ENCODE measurements at regions not wholly inside any gene's neighbourhood (a gene's known extent, or its start where the extent isn't known, plus 50 kb on each side); places are given as distances from the start of the nearest gene placed in this dataset.

DNA sequence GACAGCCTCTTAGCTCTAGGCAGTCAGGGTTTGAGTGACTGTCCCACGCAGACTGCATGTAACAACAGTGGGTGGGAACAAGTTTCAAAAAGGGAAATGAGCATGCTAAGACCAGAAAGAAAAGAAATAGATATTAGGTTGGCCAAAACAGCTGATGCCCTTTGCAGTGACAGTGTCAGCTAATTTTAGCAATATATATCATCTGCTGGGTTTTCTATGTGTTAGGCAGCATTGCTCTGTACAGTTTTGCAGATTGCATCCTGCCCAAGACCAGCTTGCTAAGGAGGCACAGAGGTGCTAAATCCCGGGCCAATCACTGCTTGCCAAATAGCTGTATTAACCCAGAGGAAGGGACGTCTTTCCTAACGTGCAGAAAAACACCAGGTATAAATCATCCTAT, 541.9 kb upstream of the TBX3 start:
- no peak for TF ChIP-seq EZH2 (IDR thresholded peaks at IDR 0.05; ENCODE audit: borderline replicate concordance, low read length)
- TF ChIP-seq, protein P1, sequence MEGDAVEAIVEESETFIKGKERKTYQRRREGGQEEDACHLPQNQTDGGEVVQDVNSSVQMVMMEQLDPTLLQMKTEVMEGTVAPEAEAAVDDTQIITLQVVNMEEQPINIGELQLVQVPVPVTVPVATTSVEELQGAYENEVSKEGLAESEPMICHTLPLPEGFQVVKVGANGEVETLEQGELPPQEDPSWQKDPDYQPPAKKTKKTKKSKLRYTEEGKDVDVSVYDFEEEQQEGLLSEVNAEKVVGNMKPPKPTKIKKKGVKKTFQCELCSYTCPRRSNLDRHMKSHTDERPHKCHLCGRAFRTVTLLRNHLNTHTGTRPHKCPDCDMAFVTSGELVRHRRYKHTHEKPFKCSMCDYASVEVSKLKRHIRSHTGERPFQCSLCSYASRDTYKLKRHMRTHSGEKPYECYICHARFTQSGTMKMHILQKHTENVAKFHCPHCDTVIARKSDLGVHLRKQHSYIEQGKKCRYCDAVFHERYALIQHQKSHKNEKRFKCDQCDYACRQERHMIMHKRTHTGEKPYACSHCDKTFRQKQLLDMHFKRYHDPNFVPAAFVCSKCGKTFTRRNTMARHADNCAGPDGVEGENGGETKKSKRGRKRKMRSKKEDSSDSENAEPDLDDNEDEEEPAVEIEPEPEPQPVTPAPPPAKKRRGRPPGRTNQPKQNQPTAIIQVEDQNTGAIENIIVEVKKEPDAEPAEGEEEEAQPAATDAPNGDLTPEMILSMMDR (IDR thresholded peaks at IDR 0.05; ENCODE audit: low read length) = no peak
- Histone ChIP-seq H3K4me2 (ENCODE audit: low read length) (no peak overlapping the region), H3K4me1 (ENCODE audit: insufficient read depth, low read length, severe bottlenecking) (no peaks in the 10 kb centered on the region), H3K9me2 (ENCODE audit: low read depth, low read length) (no peaks in the 10 kb centered on the region), H3K27me3 (ENCODE audit: insufficient read depth, low read length) (no peaks in the 10 kb centered on the region), H3K36me3 (ENCODE audit: insufficient read depth, low read length) (no peaks in the 10 kb centered on the region), H3K4me3 (ENCODE audit: low read depth, low read length, poor library complexity, severe bottlenecking) (no peak overlapping the region), H4K20me1 (ENCODE audit: insufficient read depth, low read length) (no peaks in the 10 kb centered on the region), H3K79me2 (ENCODE audit: insufficient read depth, low read length) (no peaks in the 10 kb centered on the region), H3K9ac (ENCODE audit: low read length) (no peak overlapping the region), H3K9me3 (ENCODE audit: low read length) (no peaks in the 10 kb centered on the region), H3K27ac (ENCODE audit: low read depth, low read length, poor library complexity, severe bottlenecking) (no peak overlapping the region), H2AFZ (ENCODE audit: low read length) (no peak overlapping the region), H3F3A (ENCODE audit: insufficient read depth, low read length) (no peaks in the 10 kb centered on the region)

DNA sequence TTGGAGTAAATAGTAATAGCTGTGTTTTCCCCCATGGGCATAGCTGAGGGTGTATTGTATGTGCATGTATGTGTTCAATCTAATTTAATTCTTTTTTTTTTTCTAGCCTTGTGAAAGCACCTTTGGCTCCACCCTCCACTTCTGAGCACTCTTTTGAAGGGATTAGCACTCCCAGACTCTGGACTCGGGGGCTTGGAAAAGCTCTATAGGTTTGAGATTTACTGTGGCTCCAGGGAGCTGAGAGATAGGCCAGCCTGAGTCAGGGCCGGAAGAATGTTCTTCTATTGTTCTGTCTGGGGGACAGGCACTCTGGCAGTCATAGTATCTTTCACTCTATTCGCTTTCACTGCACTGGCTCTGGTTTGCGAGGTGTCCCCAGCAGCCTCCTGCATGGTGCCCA, 540.0 kb upstream of the TBX3 start:
- Histone ChIP-seq H3K9me3 (ENCODE audit: low read length) (no peaks in the 10 kb centered on the region), H3K4me1 (ENCODE audit: insufficient read depth, low read length, severe bottlenecking) (no peaks in the 10 kb centered on the region), H2AFZ (ENCODE audit: low read length) (no peak overlapping the region), H3K27me3 (ENCODE audit: insufficient read depth, low read length) (no peaks in the 10 kb centered on the region), H3K4me2 (ENCODE audit: low read length) (no peak overlapping the region), H3K36me3 (ENCODE audit: insufficient read depth, low read length) (no peaks in the 10 kb centered on the region), H3F3A (ENCODE audit: insufficient read depth, low read length) (no peaks in the 10 kb centered on the region), H3K4me3 (ENCODE audit: low read depth, low read length, poor library complexity, severe bottlenecking) (no peak overlapping the region), H3K27ac (ENCODE audit: low read depth, low read length, poor library complexity, severe bottlenecking) (no peak overlapping the region), H3K79me2 (ENCODE audit: insufficient read depth, low read length) (no peaks in the 10 kb centered on the region), H4K20me1 (ENCODE audit: insufficient read depth, low read length) (no peaks in the 10 kb centered on the region), H3K9me2 (ENCODE audit: low read depth, low read length) (no peaks in the 10 kb centered on the region), H3K9ac (ENCODE audit: low read length) (no peak overlapping the region)
- TF ChIP-seq, protein P1 (IDR thresholded peaks at IDR 0.05; ENCODE audit: low read length) = no peak
- no peak for TF ChIP-seq EZH2 (IDR thresholded peaks at IDR 0.05; ENCODE audit: borderline replicate concordance, low read length)

DNA sequence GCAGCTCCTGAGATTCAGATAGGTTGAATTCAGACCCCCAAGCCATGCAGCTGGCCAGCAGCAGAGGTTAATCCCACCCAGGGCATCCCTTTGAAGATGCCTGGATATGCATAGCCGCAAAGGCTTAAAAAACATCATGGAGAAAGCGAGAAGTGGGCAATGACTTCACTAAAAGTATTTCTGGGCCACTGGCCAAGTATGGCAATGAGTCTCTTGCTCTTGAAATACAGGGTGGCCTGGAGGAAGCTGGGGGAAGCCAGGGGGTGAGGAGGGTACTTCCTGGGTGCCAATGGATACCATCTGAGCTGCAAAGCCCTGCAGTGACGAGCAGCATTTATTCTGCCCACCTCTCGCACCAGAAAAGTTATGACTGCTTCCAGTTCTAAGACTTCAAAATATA, 539.3 kb upstream of the TBX3 start:
- Histone ChIP-seq H4K20me1 (ENCODE audit: insufficient read depth, low read length) (no peaks in the 10 kb centered on the region), H3K27me3 (ENCODE audit: insufficient read depth, low read length) (no peaks in the 10 kb centered on the region), H3K27ac (ENCODE audit: low read depth, low read length, poor library complexity, severe bottlenecking) (no peak overlapping the region), H3K4me1 (ENCODE audit: insufficient read depth, low read length, severe bottlenecking) (no peaks in the 10 kb centered on the region), H3K79me2 (ENCODE audit: insufficient read depth, low read length) (no peaks in the 10 kb centered on the region), H3K9me2 (ENCODE audit: low read depth, low read length) (no peaks in the 10 kb centered on the region), H3F3A (ENCODE audit: insufficient read depth, low read length) (no peaks in the 10 kb centered on the region), H3K4me3 (ENCODE audit: low read depth, low read length, poor library complexity, severe bottlenecking) (no peak overlapping the region), H2AFZ (ENCODE audit: low read length) (no peak overlapping the region), H3K4me2 (ENCODE audit: low read length) (no peak overlapping the region), H3K9ac (ENCODE audit: low read length) (no peak overlapping the region), H3K9me3 (ENCODE audit: low read length) (no peaks in the 10 kb centered on the region), H3K36me3 (ENCODE audit: insufficient read depth, low read length) (no peaks in the 10 kb centered on the region)
- TF ChIP-seq, protein P1 (IDR thresholded peaks at IDR 0.05; ENCODE audit: low read length) = no peak
- no peak for TF ChIP-seq EZH2 (IDR thresholded peaks at IDR 0.05; ENCODE audit: borderline replicate concordance, low read length)

Data from OCI-LY1 (cell line).